Suppressor macrophage (primary cell): ENCODE measurements at regions not wholly inside any gene's neighbourhood (a gene's known extent, or its start where the extent isn't known, plus 50 kb on each side); places are given as distances from the start of the nearest gene placed in this dataset.

Source experiments
- DNase-seq, 4 experiments: peaks; one replicate each; pipeline ENCODE4 v3.0.0-alpha.2; 2020 to 2022

GRCh38 chr4:171142045-171142444, 671.2 kb upstream of the GALNTL6 start:
- no peak for DNase-seq

- DNase-seq, result no peak
Measured at GRCh38 chr4:171130256-171130801, 682.9 kb upstream of the GALNTL6 start.

- DNase-seq, result no peak
Measured at GRCh38 chr4:171118091-171118490, 695.1 kb upstream of the GALNTL6 start.

GRCh38 chr4:171117457-171117856, 695.7 kb upstream of the GALNTL6 start:
- DNase-seq, result no peak

- DNase-seq, result no peak
Measured at GRCh38 chr4:171101845-171102244, 711.4 kb upstream of the GALNTL6 start.

GRCh38 chr4:171087089-171087488, 726.1 kb upstream of the GALNTL6 start:
- DNase-seq, result no peak

- no peak for DNase-seq
Measured at GRCh38 chr4:171067422-171067821, 745.8 kb upstream of the GALNTL6 start.

- no peak for DNase-seq
Measured at GRCh38 chr4:171049380-171049779, 763.8 kb upstream of the GALNTL6 start.

- no peak for DNase-seq
Measured at GRCh38 chr4:171042989-171043524, 770.1 kb upstream of the GALNTL6 start.

- DNase-seq, result no peak
Measured at GRCh38 chr4:171035909-171036308, 777.3 kb upstream of the GALNTL6 start.

- DNase-seq, result no peak
Measured at GRCh38 chr4:171031338-171031737, 781.9 kb upstream of the GALNTL6 start.

GRCh38 chr4:171025776-171026175, 787.4 kb upstream of the GALNTL6 start:
- peak; percentile 1 to 32 (median 20) for DNase-seq

- DNase-seq, result peak in 1 of 4 experiments; percentile 1
Measured at GRCh38 chr4:171025343-171025742, 787.9 kb upstream of the GALNTL6 start.

- no peak for DNase-seq
Measured at GRCh38 chr4:171024720-171025303, 788.4 kb upstream of the GALNTL6 start.

- DNase-seq, result no peak
Measured at GRCh38 chr4:171022824-171023230, 790.4 kb upstream of the GALNTL6 start.

- DNase-seq, result no peak
Measured at GRCh38 chr4:171017593-171017992, 795.6 kb upstream of the GALNTL6 start.

GRCh38 chr4:171016145-171016544, 797.1 kb upstream of the GALNTL6 start:
- no peak for DNase-seq

GRCh38 chr4:171015441-171015840, 797.8 kb upstream of the GALNTL6 start:
- DNase-seq, result no peak

- DNase-seq, result peak in 3 of 4 experiments; percentile 2 to 24 (median 4)
Measured at GRCh38 chr4:171007618-171008390, 805.4 kb upstream of the GALNTL6 start.

GRCh38 chr4:171002246-171002645, 811.0 kb upstream of the GALNTL6 start:
- DNase-seq, result no peak

- peak; percentile 45 to 60 (median 48) for DNase-seq
Measured at GRCh38 chr4:170990989-170991589, 822.1 kb upstream of the GALNTL6 start.

GRCh38 chr4:170988446-170988845, 824.8 kb upstream of the GALNTL6 start:
- DNase-seq, result no peak

- no peak for DNase-seq
Measured at GRCh38 chr4:170979736-170980135, 833.5 kb upstream of the GALNTL6 start.
